ELR (cell line): ENCODE measurements at regions not wholly inside any gene's neighbourhood (a gene's known extent, or its start where the extent isn't known, plus 50 kb on each side); places are given as distances from the start of the nearest gene placed in this dataset.

Experiments used
- DNase-seq: peaks from one replicate; pipeline ENCODE4 v3.0.0-alpha.2; 2015; ENCODE audit warnings: low read depth

DNA sequence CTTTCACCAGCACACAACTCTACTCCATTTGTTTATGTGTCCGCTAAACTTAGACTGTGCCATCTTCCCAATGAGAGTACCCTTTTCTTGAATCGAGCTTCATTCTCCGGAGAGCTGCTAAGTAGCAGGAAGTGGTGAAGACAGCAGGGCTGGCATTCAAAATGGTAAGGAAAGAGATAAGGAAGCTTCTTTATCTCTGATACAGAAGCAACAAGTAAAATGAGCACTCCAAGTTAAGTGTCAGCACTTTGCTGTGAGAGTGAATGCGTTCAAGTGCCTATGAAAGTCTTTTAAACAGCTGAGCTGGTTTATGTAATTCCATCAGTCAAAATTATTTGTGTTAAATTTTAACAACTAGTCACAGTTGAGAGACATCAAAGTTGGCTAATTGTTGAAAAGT, 386.8 kb upstream of the PTPRD start:
- no peak for DNase-seq

DNA sequence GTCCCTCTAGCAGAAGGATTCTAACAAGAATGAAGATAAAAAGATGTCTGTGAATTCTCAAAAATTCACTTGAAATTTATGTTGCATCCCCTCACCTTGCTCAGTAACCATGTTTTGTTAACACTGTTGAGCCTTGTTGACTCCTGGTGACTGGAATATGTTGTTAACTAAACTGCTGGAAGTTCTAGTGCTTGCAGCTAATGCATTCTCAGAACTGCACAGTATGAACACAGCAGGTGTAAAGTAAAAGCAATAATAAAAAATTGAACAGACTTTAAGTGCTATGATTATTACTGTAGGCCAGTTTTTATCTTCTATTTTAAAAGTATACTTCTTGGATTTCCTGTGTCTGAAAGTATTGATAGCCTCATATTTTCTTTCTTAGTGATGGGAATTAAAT, 388.7 kb upstream of the PTPRD start:
- DNase-seq, result no peak

DNA sequence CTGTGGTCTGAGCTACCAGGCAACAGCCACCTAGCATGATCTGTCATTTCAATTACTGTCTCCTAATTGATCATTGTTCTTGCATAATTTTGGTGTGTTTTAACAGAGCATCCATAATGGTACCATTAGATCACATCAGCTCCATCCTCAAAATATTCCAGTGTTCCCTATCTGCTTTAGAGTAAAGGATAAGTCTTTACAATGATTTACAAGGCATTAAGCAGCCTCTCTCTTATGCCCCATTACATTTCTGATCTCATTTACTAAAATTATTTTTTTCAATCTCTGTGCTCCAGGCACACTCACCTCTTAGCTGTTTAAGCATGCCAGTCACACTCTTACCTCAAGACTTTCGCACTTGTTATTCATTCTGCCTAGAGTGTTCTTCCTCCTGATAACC, 389.9 kb upstream of the PTPRD start:
- no peak for DNase-seq

DNA sequence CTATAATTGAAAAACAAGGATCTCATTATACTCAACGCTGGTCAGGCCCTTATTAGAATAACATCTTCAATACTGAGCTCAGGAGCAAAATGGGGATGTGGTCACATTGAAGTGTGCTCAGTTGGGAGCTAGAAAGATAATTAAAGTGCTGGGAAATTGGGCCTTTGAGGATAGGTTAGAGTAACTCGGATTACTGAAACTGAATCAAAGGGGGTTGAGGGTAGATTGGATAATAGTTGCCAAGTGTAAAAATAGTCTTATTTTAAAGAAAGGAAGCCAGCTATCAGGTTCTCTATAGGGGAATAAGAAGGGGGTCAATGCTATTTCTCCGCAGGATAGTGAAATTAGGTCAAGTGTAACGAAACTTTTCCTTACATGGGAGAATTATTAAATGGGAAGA, 391.0 kb upstream of the PTPRD start:
- no peak for DNase-seq

DNA sequence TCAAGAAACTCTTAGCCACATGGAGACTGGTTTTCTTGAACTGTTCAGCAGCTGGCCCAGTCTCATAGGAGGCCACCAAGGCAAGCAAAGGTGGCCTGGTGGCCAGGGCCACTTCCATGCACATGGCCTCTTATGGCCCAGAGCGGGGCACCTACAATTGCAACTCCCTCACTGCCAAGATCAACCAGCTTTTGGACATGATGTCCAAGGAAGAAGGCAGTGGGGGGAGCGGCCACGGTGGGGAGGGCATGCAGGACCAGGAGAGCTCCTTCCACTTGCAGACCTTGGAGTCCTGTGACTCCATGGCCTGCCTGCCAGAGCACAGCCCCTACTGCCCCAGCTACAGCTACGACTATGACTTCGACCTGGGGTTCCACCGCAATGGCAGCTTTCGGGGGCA, 398.9 kb upstream of the PTPRD start:
- DNase-seq, result no peak

DNA sequence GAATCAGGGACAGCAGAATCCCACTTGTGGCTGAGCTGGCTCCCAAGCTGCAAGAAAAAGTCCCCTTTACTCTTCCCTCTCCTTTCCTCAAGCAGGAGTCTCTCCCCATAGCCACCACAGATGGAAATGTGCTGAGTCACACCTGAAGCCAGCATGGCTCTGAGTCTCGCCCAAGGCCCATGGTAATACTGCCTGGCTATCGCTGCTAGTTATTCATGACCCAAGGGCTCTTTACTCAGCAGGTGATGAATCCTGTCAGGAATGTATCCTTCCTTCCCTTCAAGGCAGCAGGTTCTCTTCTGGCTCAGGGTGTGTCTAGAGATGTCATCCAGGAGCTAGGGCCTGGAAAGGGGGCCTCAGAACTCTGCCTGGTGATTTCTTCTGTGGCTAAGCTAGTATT, 403.3 kb upstream of the PTPRD start:
- no peak for DNase-seq

DNA sequence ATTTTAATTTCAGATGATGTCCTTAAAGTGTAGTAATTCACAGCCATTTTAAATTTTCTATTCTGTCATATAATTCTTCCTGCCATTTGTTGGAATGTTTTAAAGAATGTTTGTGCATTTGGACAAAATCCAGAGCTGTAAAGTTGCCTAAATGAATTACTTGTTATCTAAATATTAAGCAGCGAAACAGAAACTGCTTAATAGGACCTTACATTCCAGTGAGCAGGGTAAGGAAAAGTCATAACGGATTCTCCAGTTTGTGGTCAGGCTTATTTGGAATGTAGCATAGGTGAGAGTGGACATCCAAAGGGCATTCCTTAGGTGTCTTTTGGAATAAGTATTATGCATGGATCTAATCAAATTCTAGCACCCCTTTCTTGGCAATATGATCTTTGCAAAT, 410.4 kb upstream of the PTPRD start:
- no peak for DNase-seq

DNA sequence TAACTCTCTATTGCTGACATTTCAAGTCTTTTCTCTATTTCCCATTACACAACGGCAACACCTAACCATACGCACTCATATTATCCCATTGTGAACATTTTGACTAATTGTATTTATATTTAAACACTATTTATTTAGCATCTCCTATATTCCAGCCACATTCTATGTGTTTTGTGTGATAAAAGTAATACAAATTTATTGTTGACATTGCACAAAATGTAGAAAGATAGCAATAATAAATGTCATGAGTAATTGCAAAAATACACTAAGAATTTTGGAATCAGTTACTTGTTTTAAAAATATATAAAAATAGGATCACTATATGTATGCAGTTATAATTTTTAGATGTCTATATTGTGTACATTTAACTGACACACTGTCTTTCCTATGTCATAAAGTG, 413.0 kb upstream of the PTPRD start:
- DNase-seq, result no peak

DNA sequence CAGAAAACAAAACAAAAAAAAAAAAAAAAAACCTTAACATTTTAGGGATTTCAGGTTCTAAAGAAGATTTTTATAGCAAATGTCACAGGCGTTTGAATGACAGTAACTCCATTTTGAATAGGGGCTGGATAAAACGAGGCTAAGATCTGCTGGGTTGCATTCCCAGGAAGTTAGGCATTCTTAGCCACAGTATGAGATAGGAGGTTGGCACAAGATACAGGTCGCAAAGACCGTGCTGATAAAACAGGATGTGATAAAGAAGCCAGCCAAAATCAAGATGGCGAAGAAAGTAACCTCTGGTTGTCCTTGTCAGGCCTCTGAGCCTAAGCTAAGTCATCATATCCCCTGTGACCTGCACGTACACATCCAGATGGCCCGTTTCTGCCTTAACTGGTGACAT, 425.6 kb upstream of the PTPRD start:
- no peak for DNase-seq

DNA sequence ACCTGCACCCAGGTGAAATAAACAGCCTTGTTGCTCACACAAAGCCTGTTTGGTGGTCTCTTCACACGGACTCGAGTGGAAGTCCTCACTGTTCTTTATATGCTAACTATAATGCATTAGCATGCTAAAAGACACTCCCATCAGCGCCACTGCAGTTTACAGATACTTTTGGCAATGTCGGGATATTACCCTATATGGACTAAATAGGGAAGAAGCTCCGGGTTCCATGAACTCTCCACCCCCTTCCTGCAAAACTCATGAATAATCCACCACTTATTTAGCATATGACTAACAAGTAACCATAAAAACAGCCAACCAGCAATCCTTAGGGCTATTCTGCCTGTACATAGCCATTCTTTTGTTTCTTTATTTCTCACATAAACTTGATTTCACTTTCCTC, 426.2 kb upstream of the PTPRD start:
- no peak for DNase-seq

DNA sequence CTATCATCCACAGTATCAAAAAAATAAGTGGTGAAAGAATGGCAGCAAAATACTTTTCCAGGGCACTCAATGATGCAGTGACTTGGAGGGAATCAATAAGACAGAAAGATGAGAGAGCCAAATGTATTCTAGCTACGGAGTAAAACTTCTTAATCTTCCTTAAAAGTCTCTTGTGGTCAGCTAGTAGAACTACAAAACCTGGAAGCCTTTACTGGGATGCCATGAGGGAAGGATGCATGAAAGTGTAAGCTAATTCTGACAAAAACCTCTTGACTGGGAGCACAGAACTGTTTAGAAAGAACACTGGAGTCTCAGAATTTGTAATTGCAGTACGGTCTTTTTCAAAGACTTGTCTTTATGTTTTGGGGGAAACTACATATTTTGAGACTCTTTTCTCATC, 432.8 kb upstream of the PTPRD start:
- no peak for DNase-seq

DNA sequence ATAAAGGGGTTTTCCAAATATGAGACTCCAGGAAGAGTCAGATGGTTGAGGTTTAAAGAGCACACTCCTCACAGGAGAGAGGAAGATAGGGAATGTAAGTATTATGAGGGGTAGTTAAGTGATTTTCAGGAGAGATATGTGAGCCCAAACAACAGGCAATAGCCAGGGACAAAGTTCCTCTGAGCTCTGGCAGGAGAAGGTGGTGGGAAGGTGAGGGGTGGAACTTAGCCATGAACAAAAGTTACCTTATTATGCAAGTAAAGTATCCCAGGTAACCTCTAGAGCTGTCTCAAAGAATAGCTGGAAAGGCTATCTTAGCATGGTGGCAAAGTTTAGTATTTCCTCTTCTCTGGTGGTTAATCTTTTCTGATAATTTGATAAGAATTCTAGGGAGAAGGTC, 450.5 kb upstream of the PTPRD start:
- no peak for DNase-seq

DNA sequence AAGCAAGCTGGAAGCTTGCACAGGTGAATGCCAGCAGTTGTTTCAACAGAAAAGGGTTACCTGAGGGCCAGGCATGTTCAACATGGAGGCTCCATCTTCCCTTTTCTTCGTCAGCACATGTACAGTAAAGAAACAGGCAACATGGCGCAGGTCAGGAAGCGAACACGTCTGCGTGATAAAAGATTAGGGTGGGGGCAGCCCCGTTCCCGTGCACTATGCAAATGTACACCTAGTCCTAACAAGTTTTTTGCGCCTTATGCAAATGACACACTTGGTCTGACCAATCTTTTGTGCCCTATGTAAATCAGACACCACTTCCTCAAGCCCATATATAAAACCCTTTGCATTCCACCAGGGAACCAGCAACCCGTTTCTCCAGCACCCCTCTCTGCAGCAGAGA, 452.1 kb upstream of the PTPRD start:
- no peak for DNase-seq

DNA sequence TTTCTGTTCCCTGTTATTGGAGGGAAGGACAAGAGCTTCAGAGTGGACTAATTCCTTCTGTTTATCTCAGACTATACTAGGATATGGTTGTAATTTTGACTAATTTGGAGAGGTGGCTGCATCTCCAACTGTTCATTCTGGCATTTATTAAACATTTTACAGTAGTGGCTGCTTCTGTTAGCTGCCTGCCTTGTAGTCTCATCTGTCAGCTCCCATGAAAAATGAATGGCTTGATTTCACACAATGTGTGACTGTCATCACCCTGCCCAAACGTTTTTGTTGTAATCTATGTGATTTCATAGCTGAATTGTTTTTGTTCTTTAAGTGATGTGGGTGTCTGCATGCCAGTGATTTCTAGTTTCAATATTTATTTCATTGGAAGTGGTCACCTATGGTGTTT, 459.4 kb upstream of the PTPRD start:
- DNase-seq, result no peak

DNA sequence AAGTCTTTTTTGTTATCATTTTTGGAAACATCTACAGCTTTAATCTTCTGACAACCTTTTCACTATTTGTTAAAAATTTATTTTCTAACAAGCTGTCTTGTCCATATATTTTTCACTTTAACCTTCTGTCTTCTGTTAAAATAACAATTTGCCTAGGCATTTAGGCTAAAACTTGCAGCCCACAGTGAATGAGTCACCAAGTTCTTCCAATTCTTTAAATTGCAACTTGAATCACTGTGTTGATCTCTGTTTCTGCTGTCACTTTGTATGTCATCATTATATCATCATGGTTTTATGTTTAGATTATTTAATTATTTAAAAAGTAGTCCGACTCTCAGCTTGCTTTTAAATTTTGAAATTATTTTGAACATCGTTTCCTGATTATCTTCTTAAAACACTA, 473.8 kb upstream of the PTPRD start:
- DNase-seq, result no peak

DNA sequence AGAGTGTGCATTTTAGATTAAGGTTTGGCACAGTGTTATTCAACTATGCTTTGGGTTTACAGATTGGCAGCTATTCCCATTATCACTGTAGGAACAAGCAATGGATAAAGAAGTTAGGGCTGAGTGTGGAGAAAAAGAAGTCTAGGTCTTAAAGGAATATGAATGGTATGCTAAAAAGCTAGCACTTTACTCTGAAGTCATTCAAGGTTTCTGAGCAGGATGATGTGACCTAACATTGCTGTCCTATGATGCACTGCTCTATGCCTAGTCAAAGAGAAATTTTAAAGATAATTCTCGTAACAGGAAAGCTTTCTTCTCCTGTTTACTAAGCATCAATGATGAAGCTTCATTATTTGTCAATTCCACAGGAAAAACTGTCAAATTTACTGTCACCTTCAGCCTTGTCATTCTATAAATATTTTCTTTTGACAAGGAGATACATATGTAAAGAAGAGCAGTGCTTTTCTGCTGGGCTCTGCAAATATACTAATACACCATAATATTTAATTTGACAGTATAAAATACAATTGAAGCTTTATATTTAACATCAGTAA, 476.1 kb upstream of the PTPRD start:
- DNase-seq, result no peak

DNA sequence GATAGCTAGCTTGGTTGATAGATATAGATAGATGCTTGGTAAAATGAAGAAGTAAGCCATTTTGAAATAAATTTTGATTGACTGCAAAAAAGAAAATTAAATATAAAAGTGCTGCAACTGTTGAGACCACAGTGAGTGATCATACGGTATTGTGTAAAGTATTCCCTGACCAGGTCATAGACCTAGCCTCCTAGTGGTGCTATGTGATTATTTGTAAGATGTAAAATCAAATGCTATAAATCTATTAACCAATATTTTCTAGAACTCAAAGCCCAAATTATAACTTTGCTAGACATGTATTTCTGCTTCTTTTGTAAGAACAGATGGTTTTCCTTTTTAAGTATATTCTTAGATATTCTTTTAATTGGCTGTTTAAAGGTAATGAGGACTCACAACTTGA, 480.2 kb upstream of the PTPRD start:
- DNase-seq, result no peak

DNA sequence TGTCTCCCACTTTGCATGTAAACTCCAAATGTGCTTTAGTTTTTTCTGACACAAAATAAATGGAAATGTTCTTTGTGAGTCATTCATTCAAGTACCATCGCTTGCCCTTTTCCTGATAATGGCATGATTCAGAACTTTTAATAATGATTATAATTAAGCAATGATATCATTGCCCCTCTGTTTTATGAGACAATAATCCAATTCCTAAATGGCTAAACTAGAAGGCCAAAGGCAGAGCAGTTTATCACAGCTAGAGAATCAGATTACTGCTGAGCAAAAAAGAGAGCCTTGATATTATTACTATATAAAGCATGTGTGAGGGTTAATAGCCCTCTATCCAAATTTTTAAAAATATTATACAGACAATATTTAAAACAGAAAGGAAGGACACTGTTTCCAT, 484.2 kb upstream of the PTPRD start:
- no peak for DNase-seq

DNA sequence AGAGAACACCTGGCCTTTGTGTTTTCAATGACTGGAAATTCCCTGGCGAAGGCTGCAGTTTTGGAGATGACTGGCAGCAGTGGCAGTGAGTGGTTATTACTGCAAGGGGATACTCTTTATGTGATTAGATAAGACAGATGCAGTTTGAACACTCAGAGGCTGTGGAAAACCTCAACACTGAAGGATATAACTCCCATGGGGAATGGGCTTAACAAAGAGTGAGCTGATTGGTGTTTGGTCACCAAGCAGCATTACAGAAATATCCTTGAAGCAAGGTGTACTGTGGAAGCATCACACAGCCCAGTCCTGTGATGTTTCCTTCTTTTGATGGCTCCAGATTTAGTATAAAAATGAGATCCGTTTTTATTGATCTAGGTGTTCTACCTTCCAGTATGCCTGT, 490.7 kb upstream of the PTPRD start:
- no peak for DNase-seq

DNA sequence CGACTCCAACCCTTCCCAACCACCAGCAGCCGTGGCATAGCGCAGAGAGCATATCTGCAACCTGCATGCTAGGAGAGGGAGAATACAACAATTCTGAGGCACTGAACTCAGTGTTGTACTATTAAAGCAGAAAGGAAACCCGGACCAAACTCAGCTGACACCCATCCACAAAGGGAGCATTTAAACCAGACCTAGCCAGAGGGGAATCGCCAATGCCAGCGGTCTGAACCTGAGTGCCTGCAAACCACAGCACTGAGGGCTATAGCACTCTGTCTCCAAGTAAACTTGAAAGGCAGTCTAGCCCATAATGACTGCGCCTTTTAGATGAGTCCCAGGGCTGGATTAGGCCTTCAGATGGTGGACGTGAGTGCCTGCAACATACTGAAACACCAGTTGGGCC, 494.4 kb upstream of the PTPRD start:
- no peak for DNase-seq

DNA sequence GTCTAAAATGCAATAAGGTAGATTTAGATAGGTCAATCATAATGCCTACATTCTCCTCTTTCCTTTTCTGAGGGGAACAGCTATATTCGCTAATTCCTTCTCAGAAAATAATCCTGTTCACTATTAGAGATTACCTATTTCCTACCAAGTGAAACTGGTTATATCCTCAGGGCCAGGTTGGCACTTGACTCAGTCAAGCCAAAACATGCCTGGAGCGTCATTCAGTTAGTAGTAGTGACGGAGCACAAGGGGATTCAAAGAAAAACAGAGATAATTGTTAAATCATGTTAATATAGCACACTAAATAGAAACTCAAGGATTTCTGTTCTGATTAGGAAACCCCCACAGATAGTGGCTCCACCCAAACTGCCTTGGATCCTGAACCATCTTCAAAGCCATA, 515.4 kb upstream of the PTPRD start:
- DNase-seq, result no peak

DNA sequence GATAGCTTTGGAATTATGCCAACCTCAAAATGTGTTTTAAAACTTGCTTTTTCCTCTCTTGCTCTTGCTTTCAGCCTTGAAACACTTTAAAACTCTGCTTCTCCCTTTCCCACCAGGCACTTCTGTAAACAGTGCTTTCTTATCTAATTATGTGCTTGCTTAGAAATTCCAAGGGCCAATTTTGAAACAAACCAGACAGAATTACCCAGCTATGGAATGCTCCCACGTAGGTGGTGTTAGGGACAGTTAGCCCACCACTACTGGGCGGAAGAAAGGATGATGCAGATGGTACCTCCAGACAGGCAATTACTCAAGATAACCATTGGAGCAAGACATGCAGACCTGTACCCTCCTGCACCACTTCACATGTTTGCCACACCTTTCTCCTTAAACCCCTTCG, 523.0 kb upstream of the PTPRD start:
- no peak for DNase-seq

DNA sequence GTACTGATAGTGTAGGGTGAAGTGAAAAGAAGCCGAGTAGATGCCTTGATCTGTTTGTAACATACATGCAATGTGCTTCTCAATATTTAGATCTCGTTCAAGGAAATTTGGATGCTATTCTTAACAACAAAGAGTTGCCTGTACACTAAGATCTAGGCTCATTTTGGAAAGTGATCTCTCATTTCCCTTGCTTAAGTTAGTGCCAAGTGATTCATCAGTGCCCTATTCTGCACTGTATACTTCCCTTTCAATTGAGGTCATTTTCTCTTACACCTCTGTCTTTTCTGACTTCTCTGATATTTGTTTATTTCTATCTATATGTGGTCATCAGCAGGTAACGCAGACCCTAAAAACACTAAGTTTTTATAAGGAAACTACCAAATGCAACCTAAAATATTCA, 528.6 kb upstream of the PTPRD start:
- DNase-seq, result no peak

DNA sequence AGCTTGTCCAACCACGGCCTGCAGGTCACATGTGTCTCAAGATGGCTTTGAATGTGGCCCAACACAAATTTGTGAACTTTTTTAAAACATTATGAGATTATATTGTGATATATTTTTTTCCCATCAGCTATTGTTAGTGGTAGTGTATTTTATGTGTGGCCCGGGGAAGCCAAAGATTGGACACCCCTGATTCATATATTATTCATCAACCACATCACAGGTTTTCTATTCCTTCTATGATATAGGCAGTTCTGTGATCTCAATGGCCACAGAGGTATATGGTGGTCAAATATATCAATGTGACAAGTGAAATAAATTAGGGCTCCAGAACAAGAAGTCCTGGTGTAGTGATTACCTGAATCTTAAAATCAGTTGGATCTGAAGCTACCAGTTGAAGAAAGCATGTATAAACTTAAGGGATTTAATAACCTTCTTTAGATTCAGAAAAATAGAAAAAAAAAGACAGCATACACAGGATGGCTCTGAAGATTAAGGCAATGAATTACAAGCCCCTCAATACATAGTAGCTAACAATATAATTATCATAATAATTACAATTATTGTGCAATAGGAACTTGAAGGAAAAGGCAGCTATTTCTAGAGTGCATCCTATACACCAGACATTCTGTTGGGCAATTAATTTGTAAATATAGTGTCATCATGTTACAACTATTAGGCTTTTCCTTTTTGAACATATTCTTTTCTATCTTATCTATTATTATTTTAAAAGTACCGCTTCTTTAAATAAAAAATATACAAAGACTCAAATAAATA, 530.4 kb upstream of the PTPRD start:
- no peak for DNase-seq
